ENCODE measurements at regions not wholly inside any gene's neighbourhood (a gene's known extent, or its start where the extent isn't known, plus 50 kb on each side); places are given as distances from the start of the nearest gene placed in this dataset.

DNA sequence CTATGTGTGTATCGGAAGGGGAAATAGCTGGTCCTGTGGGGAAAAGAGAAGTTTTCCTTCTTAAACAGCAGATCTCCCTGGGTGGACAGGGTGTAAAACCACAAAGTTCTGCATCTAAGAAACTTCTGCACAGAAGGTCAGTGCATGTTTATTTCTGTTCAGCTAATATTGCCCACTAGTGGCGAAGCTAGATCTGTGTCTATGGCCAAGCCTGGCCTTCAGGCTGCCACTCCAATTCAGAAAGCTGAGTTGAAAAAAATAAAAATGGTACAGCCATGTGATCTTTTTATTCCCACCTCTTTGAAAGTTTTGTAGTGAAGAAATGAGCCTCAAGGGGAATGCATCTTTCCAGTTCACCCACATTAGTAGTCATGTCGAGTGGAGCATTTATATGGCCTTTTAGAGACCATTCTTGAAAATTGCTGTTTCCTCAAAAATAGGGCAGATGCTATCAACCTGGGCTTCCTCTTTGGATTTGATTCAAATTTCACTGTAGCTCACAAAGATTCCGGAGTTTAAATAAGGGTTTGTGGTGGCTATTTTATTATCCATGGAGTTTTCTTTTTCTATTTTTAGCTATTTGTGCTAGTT is 488.0 kb downstream of the PRELID2 start:
- Histone ChIP-seq H3K36me3 (no peaks in the 10 kb centered on the region), H3K9me3 (no peaks in the 10 kb centered on the region), H3K27me3 (no peaks in the 10 kb centered on the region), H3K4me3 (no peak overlapping the region), H3K4me1 (no peaks in the 10 kb centered on the region), H3K27ac (no peak overlapping the region)
- TF ChIP-seq CTCF (IDR thresholded peaks at IDR 0.05), result peak in 1 of 2 donors; percentile 60
- DNase-seq (ENCODE audit: low spot score), result no peak

GRCh38 chr5:145345511-145346287 is 489.4 kb downstream of the PRELID2 start:
- DNase-seq (ENCODE audit: low spot score), result no peak
- Histone ChIP-seq H3K4me1 (no peaks in the 10 kb centered on the region), H3K27ac (no peak overlapping the region), H3K9me3 (peaks cover 0 to 7% of the 10 kb centered on the region in 2 donors), H3K4me3 (no peak overlapping the region), H3K27me3 (no peaks in the 10 kb centered on the region), H3K36me3 (no peaks in the 10 kb centered on the region)
- no peak for TF ChIP-seq CTCF (IDR thresholded peaks at IDR 0.05)

GRCh38 chr5:145341842-145342241 is 493.3 kb downstream of the PRELID2 start:
- no peaks in the 10 kb centered on the region for H3K4me1 ChIP-seq
- DNase-seq (ENCODE audit: low spot score), result no peak
- H3K27me3 ChIP-seq, result no peaks in the 10 kb centered on the region
- H3K27ac ChIP-seq, result no peak overlapping the region
- no peaks in the 10 kb centered on the region for H3K36me3 ChIP-seq
- no peak for TF ChIP-seq CTCF (IDR thresholded peaks at IDR 0.05)
- no peak overlapping the region for H3K4me3 ChIP-seq
- peaks cover 0 to 7% of the 10 kb centered on the region in 2 donors for H3K9me3 ChIP-seq

- H3K27me3 ChIP-seq, result no peaks in the 10 kb centered on the region
- no peak overlapping the region for H3K27ac ChIP-seq
- DNase-seq (ENCODE audit: low spot score), result no peak
- H3K4me1 ChIP-seq, result no peaks in the 10 kb centered on the region
- H3K36me3 ChIP-seq, result no peaks in the 10 kb centered on the region
- H3K4me3 ChIP-seq, result no peak overlapping the region
- no peak for TF ChIP-seq CTCF (IDR thresholded peaks at IDR 0.05)
- peaks cover 0 to 13% of the 10 kb centered on the region in 2 donors for H3K9me3 ChIP-seq
Measured at GRCh38 chr5:145340099-145340498, 495.0 kb downstream of the PRELID2 start.

DNA sequence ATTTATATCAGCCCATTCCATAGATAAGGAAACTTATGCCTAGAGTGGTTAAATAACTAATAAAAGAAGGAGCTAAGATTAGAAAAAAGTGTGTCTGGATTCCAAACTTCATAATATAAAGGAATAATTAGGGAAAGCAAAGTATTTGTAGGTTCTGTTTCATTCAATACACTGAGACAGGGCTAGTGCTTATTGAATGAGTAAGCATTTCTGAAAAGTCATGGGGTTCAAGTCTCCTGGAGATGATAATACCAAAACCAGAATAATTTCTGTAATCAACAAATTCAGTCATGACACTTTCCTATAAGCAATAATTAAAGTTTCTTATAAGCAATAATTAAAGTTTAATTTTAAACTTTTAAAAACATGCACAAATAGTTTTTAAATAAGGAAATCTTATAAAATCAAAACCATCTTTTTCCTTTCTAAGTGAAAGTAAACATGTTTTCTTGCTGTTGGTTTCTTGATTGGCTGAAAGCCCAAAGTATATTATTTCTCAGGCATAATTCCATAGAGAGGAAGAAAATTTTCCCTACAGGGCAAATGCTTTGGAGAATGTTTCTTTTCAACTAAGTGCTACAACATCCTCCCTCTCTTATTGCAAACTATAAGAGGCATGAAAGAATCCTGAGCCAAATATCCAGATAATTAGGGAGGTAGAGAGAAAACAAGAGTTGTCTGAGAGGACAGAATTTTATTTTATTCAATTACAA is 510.2 kb downstream of the PRELID2 start:
- Histone ChIP-seq H3K36me3 (no peaks in the 10 kb centered on the region), H3K4me1 (no peaks in the 10 kb centered on the region), H3K27me3 (no peaks in the 10 kb centered on the region), H3K4me3 (no peak overlapping the region), H3K9me3 (peaks cover 0 to 6% of the 10 kb centered on the region in 2 donors), H3K27ac (no peak overlapping the region)
- DNase-seq (ENCODE audit: low spot score), result no peak
- TF ChIP-seq CTCF (IDR thresholded peaks at IDR 0.05), result no peak

Measured in right atrium auricular region (tissue), 2 donors.